Large intestine (tissue), 3 donors: ENCODE measurements at regions not wholly inside any gene's neighbourhood (a gene's known extent, or its start where the extent isn't known, plus 50 kb on each side); places are given as distances from the start of the nearest gene placed in this dataset.

Source experiments
- DNase-seq, 2 donors: peaks; one replicate each; pipeline versions ENCODE4 v3.0.0 to v3.0.0-alpha.2; 2013
- H3K27ac ChIP-seq: one replicate; pipeline ENCODE4 v1.5.1; 2013; ENCODE audit warnings: low read length
- H3K27me3 ChIP-seq: 2 replicates; pipeline ENCODE4 v1.6.1; 2013; ENCODE audit warnings: low read length; ENCODE audit not compliant: control insufficient read depth, insufficient read depth
- H3K36me3 ChIP-seq: 2 replicates; pipeline ENCODE4 v1.6.1; 2013; ENCODE audit warnings: low read length; ENCODE audit not compliant: control insufficient read depth, insufficient read depth
- H3K4me1 ChIP-seq: one replicate; pipeline ENCODE4 v1.6.1; 2013; ENCODE audit warnings: low read length; ENCODE audit not compliant: control insufficient read depth, insufficient read depth
- H3K4me3 ChIP-seq: one replicate; pipeline ENCODE4 v1.5.1; 2013; ENCODE audit warnings: low read length
- H3K9me3 ChIP-seq: one replicate; pipeline ENCODE4 v1.6.1; 2013; ENCODE audit warnings: mild to moderate bottlenecking, low read depth, low read length, moderate library complexity; ENCODE audit not compliant: control insufficient read depth
- WGBS: methylation state at CpG from one replicate; pipeline ENCODE4 v1.1.5; 2013; ENCODE audit warnings: low lambda C conversion rate; ENCODE audit not compliant: insufficient coverage; 5-methylcytosine and 5-hydroxymethylcytosine counted together

- Histone ChIP-seq H3K27ac (no peak overlapping the region), H3K4me3 (no peak overlapping the region), H3K9me3 (no peaks in the 10 kb centered on the region), H3K27me3 (no peaks in the 10 kb centered on the region), H3K36me3 (no peaks in the 10 kb centered on the region), H3K4me1 (no peaks in the 10 kb centered on the region)
- DNase-seq: no peak
- WGBS: no CpG with 5 or more reads among the region's 1 CpG
These were observed 182.5 kb upstream of the CDH12 start for GRCh38 chr5:23035555-23036090.

GRCh38 chr5:23033864-23034263, 180.7 kb upstream of the CDH12 start:
- H3K4me1 ChIP-seq: no peaks in the 10 kb centered on the region
- H3K4me3 ChIP-seq: no peak overlapping the region
- no peaks in the 10 kb centered on the region for H3K27me3 ChIP-seq
- H3K27ac ChIP-seq: no peak overlapping the region
- no peaks in the 10 kb centered on the region for H3K9me3 ChIP-seq
- WGBS: no CpG with 5 or more reads among the region's 1 CpG
- H3K36me3 ChIP-seq: no peaks in the 10 kb centered on the region
- DNase-seq: no peak

DNA sequence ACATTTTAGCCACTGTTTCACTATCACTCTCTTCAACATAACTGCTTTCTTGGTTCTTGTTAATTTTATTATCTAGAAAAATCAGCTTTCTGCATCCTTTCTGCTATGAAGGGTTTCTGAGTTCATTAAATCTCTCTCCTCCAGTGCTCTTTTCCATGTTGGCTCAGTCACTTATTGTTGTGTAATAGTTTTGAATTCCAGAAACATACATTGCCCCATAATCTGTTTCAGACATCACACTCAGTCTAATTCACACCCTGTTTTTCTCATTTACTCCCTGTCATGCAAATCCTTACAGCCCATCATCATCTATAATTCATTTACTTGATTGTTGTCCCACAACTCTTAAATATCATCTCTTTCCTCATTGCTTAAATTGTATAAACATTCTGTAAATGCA, 176.1 kb upstream of the CDH12 start:
- Histone ChIP-seq H3K9me3 (no peaks in the 10 kb centered on the region), H3K27ac (no peak overlapping the region), H3K4me1 (no peaks in the 10 kb centered on the region), H3K27me3 (no peaks in the 10 kb centered on the region), H3K4me3 (no peak overlapping the region), H3K36me3 (no peaks in the 10 kb centered on the region)
- no peak for DNase-seq

GRCh38 chr5:23028445-23029021, 175.4 kb upstream of the CDH12 start:
- no peak for DNase-seq
- Histone ChIP-seq H3K4me1 (no peaks in the 10 kb centered on the region), H3K27ac (no peak overlapping the region), H3K9me3 (no peaks in the 10 kb centered on the region), H3K4me3 (no peak overlapping the region), H3K27me3 (no peaks in the 10 kb centered on the region), H3K36me3 (no peaks in the 10 kb centered on the region)
- 89% methylated on average over 2 of the region's 3 CpGs for WGBS

DNA sequence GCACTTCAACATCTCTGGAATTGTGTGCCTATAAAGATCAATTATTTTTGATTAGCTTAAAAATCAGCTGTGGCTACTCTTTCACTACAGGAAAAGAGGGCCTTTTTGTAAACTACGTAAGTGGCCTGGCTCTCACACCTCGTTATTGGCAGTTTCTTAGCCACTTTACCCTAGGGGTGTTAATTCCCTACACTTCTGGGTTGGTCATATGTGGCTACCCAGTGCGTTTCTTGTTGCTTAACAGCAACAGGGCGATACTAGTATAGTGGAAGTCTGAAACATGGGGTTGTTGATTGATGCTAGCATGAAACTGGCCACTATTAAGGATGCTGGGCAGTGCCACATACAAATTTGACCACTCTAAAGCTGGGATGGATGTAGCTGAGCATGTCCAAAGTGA, 174.7 kb upstream of the CDH12 start:
- H3K27ac ChIP-seq: no peak overlapping the region
- H3K4me1 ChIP-seq: no peaks in the 10 kb centered on the region
- no peaks in the 10 kb centered on the region for H3K27me3 ChIP-seq
- no peak for DNase-seq
- no peaks in the 10 kb centered on the region for H3K9me3 ChIP-seq
- H3K4me3 ChIP-seq: no peak overlapping the region
- 100% methylated on average over 1 of the region's 4 CpGs for WGBS
- no peaks in the 10 kb centered on the region for H3K36me3 ChIP-seq

GRCh38 chr5:23027331-23027730, 174.2 kb upstream of the CDH12 start:
- H3K27me3 ChIP-seq: no peaks in the 10 kb centered on the region
- no peak overlapping the region for H3K27ac ChIP-seq
- no CpG with 5 or more reads among the region's 2 CpGs for WGBS
- DNase-seq: no peak
- no peaks in the 10 kb centered on the region for H3K9me3 ChIP-seq
- H3K4me1 ChIP-seq: no peaks in the 10 kb centered on the region
- H3K4me3 ChIP-seq: no peak overlapping the region
- no peaks in the 10 kb centered on the region for H3K36me3 ChIP-seq

DNA sequence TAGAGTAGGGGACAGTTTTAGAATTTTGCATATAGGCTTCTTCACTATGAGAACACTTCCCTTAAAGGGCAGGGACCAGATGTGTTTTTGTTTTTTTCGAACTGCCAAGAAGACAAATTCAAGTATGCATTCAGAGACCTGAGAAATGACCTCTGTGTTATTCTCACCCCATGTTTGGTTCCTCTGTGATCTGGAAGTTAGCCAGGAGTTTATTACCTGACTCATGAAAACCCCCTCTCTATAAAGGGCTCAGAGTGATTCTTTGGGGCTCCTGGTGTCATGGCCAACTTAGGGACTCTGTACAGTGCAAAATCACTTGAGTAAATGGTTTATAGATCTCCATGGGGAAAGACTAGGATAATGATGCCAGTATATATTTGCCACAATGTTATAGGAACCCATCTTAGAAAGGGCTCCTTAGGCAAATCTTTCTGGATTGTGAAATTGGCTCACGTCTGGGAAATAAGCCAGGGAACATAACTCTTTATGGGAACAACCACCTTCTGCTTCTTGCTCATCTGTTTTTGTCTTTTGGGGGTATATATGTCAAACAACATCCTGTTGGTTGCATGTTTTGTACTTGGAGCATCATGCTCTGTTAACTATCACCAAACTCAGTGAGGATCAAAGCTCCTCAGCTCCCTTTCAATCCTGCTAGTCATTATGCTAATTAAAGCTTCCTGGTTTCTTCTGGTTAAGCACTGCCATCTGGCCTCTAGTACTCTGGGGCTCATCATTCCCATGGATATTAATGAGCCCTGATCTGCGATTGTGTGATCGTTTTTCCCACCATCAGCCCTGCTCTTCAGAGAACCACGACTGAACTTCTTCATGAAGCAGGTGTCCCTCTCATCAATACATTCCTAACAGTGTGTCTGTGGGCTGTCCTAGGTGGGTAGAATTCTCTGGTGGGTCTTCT, 173.4 kb upstream of the CDH12 start:
- Histone ChIP-seq H3K27me3 (no peaks in the 10 kb centered on the region), H3K4me3 (no peak overlapping the region), H3K9me3 (no peaks in the 10 kb centered on the region), H3K36me3 (no peaks in the 10 kb centered on the region), H3K4me1 (no peaks in the 10 kb centered on the region), H3K27ac (no peak overlapping the region)
- WGBS: no CpG with 5 or more reads among the region's 5 CpGs
- DNase-seq: no peak

- no peak for DNase-seq
- Histone ChIP-seq H3K4me1 (no peaks in the 10 kb centered on the region), H3K27ac (no peak overlapping the region), H3K4me3 (no peak overlapping the region), H3K27me3 (no peaks in the 10 kb centered on the region), H3K36me3 (no peaks in the 10 kb centered on the region), H3K9me3 (no peaks in the 10 kb centered on the region)
- WGBS: no CpG with 5 or more reads among the region's 1 CpG
These were observed 172.6 kb upstream of the CDH12 start for GRCh38 chr5:23025629-23026233.

GRCh38 chr5:23024470-23024869, 171.3 kb upstream of the CDH12 start:
- no peaks in the 10 kb centered on the region for H3K9me3 ChIP-seq
- no peaks in the 10 kb centered on the region for H3K36me3 ChIP-seq
- no CpG with 5 or more reads among the region's 5 CpGs for WGBS
- no peaks in the 10 kb centered on the region for H3K4me1 ChIP-seq
- no peaks in the 10 kb centered on the region for H3K27me3 ChIP-seq
- H3K27ac ChIP-seq: no peak overlapping the region
- no peak for DNase-seq
- no peak overlapping the region for H3K4me3 ChIP-seq

DNA sequence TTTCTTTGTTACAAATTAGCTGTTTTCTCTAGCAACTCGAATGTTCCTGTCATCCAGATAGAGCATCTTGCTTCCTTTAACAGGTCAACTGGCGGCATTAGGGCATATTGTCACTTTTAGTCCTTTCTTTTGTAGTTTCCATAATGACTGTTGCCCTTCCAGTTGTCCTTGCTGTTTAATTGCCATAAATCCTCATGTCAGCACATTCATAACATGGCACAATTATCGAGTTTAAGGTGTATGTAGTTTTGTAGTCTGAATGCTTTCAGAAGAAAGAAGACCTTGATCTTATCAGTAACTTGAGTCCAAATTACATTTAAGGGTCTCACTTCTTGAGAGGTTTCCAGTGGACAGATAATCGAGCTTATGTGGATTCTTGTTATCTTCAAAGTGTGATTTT, 161.7 kb upstream of the CDH12 start:
- WGBS: 63% methylated on average over 2 of the region's 4 CpGs
- Histone ChIP-seq H3K27ac (no peak overlapping the region), H3K27me3 (no peaks in the 10 kb centered on the region), H3K36me3 (no peaks in the 10 kb centered on the region), H3K4me1 (no peaks in the 10 kb centered on the region), H3K9me3 (no peaks in the 10 kb centered on the region), H3K4me3 (no peak overlapping the region)
- no peak for DNase-seq
